ENCODE measurements at regions not wholly inside any gene's neighbourhood (a gene's known extent, or its start where the extent isn't known, plus 50 kb on each side); places are given as distances from the start of the nearest gene placed in this dataset.

- POLR2A ChIA-PET = no interaction called here
- no peaks in the 10 kb centered on the region for H3K4me1 Mint-ChIP-seq (ENCODE audit: low read depth)
- CTCF ChIA-PET = no interaction called here
- no peak overlapping the region for H3K27ac Mint-ChIP-seq
- ATAC-seq = no peak
- H3K36me3 Mint-ChIP-seq (ENCODE audit: low read depth) = no peaks in the 10 kb centered on the region
- peaks cover 8% of the 10 kb centered on the region for H3K27me3 Mint-ChIP-seq
- no peaks in the 10 kb centered on the region for H3K9me3 Mint-ChIP-seq
- no peak for DNase-seq
- no peak for TF ChIP-seq CTCF (IDR thresholded peaks at IDR 0.05)
- intact Hi-C loops (cut with micrococcal nuclease) = no loop called here
- no peak overlapping the region for H3K4me3 Mint-ChIP-seq
Measured at GRCh38 chr13:97559030-97559429, 125.1 kb downstream of the RAP2A start.

GRCh38 chr13:97559981-97560380 lies 126.0 kb downstream of the RAP2A start:
- H3K36me3 Mint-ChIP-seq (ENCODE audit: low read depth) = no peaks in the 10 kb centered on the region
- H3K4me3 Mint-ChIP-seq = no peak overlapping the region
- H3K27ac Mint-ChIP-seq = no peak overlapping the region
- ChIA-PET POLR2A (interaction anchor here (0.7 kb wide), 1 partner anchor 435 kb away, joined by 3 read pairs; no protein-coding TSS in a partner anchor), CTCF (no interaction called here)
- DNase-seq = no peak
- no peak for TF ChIP-seq CTCF (IDR thresholded peaks at IDR 0.05)
- ATAC-seq = no peak
- intact Hi-C loops (cut with micrococcal nuclease) = no loop called here
- H3K27me3 Mint-ChIP-seq = peaks cover 11% of the 10 kb centered on the region
- H3K4me1 Mint-ChIP-seq (ENCODE audit: low read depth) = no peaks in the 10 kb centered on the region
- H3K9me3 Mint-ChIP-seq = no peaks in the 10 kb centered on the region

GRCh38 chr13:97561182-97561581 lies 127.2 kb downstream of the RAP2A start:
- Mint-ChIP-seq H3K27me3 (peaks cover 17% of the 10 kb centered on the region), H3K4me1 (ENCODE audit: low read depth) (no peaks in the 10 kb centered on the region), H3K36me3 (ENCODE audit: low read depth) (no peaks in the 10 kb centered on the region), H3K27ac (no peak overlapping the region), H3K4me3 (no peak overlapping the region), H3K9me3 (no peaks in the 10 kb centered on the region)
- ChIA-PET CTCF (no interaction called here), POLR2A (no interaction called here)
- ATAC-seq (no peak), DNase-seq (no peak)
- intact Hi-C loops (cut with micrococcal nuclease) = no loop called here
- TF ChIP-seq CTCF (IDR thresholded peaks at IDR 0.05) = no peak

GRCh38 chr13:97562962-97563361 lies 129.0 kb downstream of the RAP2A start:
- ATAC-seq (no peak), DNase-seq (no peak)
- H3K36me3 Mint-ChIP-seq (ENCODE audit: low read depth) = no peaks in the 10 kb centered on the region
- H3K4me3 Mint-ChIP-seq = no peak overlapping the region
- no peaks in the 10 kb centered on the region for H3K4me1 Mint-ChIP-seq (ENCODE audit: low read depth)
- POLR2A ChIA-PET = no interaction called here
- H3K27me3 Mint-ChIP-seq = peaks cover 22% of the 10 kb centered on the region
- no peak for TF ChIP-seq CTCF (IDR thresholded peaks at IDR 0.05)
- H3K27ac Mint-ChIP-seq = no peak overlapping the region
- CTCF ChIA-PET = no interaction called here
- intact Hi-C loops (cut with micrococcal nuclease) = no loop called here
- H3K9me3 Mint-ChIP-seq = no peaks in the 10 kb centered on the region

- no peak overlapping the region for H3K27ac Mint-ChIP-seq
- H3K27me3 Mint-ChIP-seq = peaks cover 23% of the 10 kb centered on the region
- intact Hi-C loops (cut with micrococcal nuclease) = no loop called here
- ChIA-PET POLR2A (no interaction called here), CTCF (no interaction called here)
- no peak for TF ChIP-seq CTCF (IDR thresholded peaks at IDR 0.05)
- H3K36me3 Mint-ChIP-seq (ENCODE audit: low read depth) = no peaks in the 10 kb centered on the region
- DNase-seq (no peak), ATAC-seq (no peak)
- H3K4me3 Mint-ChIP-seq = no peak overlapping the region
- no peaks in the 10 kb centered on the region for H3K4me1 Mint-ChIP-seq (ENCODE audit: low read depth)
- H3K9me3 Mint-ChIP-seq = no peaks in the 10 kb centered on the region
Measured at GRCh38 chr13:97564956-97565355, 131.0 kb downstream of the RAP2A start.
